ENCODE measurements at regions not wholly inside any gene's neighbourhood (a gene's known extent, or its start where the extent isn't known, plus 50 kb on each side); places are given as distances from the start of the nearest gene placed in this dataset.

DNA sequence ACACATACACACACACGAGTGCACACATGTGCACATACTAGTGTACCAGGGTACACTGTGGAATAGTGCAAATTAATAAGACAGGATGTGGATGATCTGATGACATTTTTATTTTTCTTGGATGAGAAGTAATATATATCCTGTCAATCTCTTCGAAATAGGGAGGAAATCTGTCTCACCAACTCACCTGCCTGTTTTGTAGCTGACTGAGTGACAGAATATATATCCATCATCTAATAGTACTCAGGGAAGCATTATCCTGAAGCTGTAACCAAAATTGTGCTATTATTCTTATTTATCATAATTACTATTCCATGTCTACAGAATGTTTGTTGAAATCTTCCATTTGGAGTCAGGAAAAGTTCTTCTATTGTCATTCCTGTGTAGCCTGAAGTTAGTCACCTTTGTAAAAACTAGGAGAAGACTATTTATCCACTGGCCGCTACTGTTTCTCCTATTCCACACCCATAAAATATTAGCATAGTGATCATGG lies 888.0 kb downstream of the TRAM1L1 start:
- Histone ChIP-seq H3K23me2 (ENCODE audit: insufficient read length, low read depth, low read length, poor library complexity, severe bottlenecking) (no peaks in the 10 kb centered on the region), H2BK15ac (ENCODE audit: low read depth, low read length) (no peak overlapping the region), H3K4me1 (ENCODE audit: insufficient read depth, low read length) (no peaks in the 10 kb centered on the region), H4K5ac (ENCODE audit: insufficient read length, low read depth, low read length) (no peak overlapping the region), H3K4ac (ENCODE audit: low read depth, low read length) (no peak overlapping the region), H2AFZ (ENCODE audit: low read length) (no peak overlapping the region), H3T11ph (ENCODE audit: low read length) (no peak overlapping the region), H2AK5ac (ENCODE audit: insufficient read length, low read length) (no peak overlapping the region), H4K91ac (ENCODE audit: insufficient read length, low read depth, low read length) (no peak overlapping the region), H3K79me1 (ENCODE audit: insufficient read depth, low read depth, low read length, poor library complexity, severe bottlenecking) (no peaks in the 10 kb centered on the region), H2BK5ac (ENCODE audit: insufficient read length, low read length) (no peak overlapping the region), H3K27me3 (ENCODE audit: insufficient read depth, low read length) (no peaks in the 10 kb centered on the region), H3K79me2 (ENCODE audit: insufficient read depth, low read length) (no peaks in the 10 kb centered on the region), H3K18ac (ENCODE audit: insufficient read length, low read depth, low read length) (no peak overlapping the region), H4K20me1 (ENCODE audit: control insufficient read depth, insufficient read depth, insufficient read length) (no peaks in the 10 kb centered on the region), H3K27ac (ENCODE audit: insufficient read length, low read depth, low read length) (no peak overlapping the region), H2BK12ac (ENCODE audit: insufficient read length, low read depth, low read length) (no peak overlapping the region), H3K23ac (ENCODE audit: insufficient read length, low read depth, low read length) (no peak overlapping the region), H2BK20ac (ENCODE audit: low read depth, low read length, poor library complexity, severe bottlenecking) (no peak overlapping the region), H3K14ac (ENCODE audit: insufficient read depth, low read length) (no peak overlapping the region), H4K8ac (replicated peaks; ENCODE audit: insufficient read length, low read depth, low read length) (no peak overlapping the region), H3K56ac (ENCODE audit: insufficient read length, low read depth, low read length) (no peak overlapping the region), H2BK120ac (ENCODE audit: low read depth, low read length, poor library complexity, severe bottlenecking) (no peak overlapping the region), H3K9me3 (ENCODE audit: control insufficient read depth, low read depth, low read length) (no peaks in the 10 kb centered on the region), H3K9ac (ENCODE audit: extremely low read depth, insufficient read length, low read length) (no peak overlapping the region), H3K4me2 (ENCODE audit: insufficient read depth, insufficient read length, low read length) (no peak overlapping the region)
- no CpG with 5 or more reads among the region's 3 CpGs for WGBS (ENCODE audit: extremely low coverage, insufficient read length, low lambda C conversion rate)
- TF ChIP-seq, protein P1, sequence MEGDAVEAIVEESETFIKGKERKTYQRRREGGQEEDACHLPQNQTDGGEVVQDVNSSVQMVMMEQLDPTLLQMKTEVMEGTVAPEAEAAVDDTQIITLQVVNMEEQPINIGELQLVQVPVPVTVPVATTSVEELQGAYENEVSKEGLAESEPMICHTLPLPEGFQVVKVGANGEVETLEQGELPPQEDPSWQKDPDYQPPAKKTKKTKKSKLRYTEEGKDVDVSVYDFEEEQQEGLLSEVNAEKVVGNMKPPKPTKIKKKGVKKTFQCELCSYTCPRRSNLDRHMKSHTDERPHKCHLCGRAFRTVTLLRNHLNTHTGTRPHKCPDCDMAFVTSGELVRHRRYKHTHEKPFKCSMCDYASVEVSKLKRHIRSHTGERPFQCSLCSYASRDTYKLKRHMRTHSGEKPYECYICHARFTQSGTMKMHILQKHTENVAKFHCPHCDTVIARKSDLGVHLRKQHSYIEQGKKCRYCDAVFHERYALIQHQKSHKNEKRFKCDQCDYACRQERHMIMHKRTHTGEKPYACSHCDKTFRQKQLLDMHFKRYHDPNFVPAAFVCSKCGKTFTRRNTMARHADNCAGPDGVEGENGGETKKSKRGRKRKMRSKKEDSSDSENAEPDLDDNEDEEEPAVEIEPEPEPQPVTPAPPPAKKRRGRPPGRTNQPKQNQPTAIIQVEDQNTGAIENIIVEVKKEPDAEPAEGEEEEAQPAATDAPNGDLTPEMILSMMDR (conservative IDR thresholded peaks at IDR 0.05) = no peak
- no peaks in the 10 kb centered on the region for H3K36me3 Mint-ChIP-seq (ENCODE audit: insufficient read depth in 1 of 3, low read depth in 3 of 3)
- DNase-seq = no peak
- no peaks in the 10 kb centered on the region for H3K27me3 Mint-ChIP-seq (ENCODE audit: low read depth)
- no peaks in the 10 kb centered on the region for H3K9me3 Mint-ChIP-seq
- H3K4me3 Mint-ChIP-seq = no peak overlapping the region
- no peak overlapping the region for H3K27ac Mint-ChIP-seq
- no peaks in the 10 kb centered on the region for H3K4me1 Mint-ChIP-seq
